ENCODE measurements at regions not wholly inside any gene's neighbourhood (a gene's known extent, or its start where the extent isn't known, plus 50 kb on each side); places are given as distances from the start of the nearest gene placed in this dataset.
A peak's percentile ranks its signal among the peaks of the same experiment; 100 is the strongest.

GRCh38 chr20:22810626-22811569 lies 224.2 kb upstream of the SSTR4 start:
- no peak overlapping the region for H3K4me3 ChIP-seq (ENCODE audit: low read depth, low read length)
- TF ChIP-seq CTCF (conservative IDR thresholded peaks at IDR 0.05; ENCODE audit: low read depth, low read length) = no peak
- DNase-seq (ENCODE audit: low read depth) = no peak

DNA sequence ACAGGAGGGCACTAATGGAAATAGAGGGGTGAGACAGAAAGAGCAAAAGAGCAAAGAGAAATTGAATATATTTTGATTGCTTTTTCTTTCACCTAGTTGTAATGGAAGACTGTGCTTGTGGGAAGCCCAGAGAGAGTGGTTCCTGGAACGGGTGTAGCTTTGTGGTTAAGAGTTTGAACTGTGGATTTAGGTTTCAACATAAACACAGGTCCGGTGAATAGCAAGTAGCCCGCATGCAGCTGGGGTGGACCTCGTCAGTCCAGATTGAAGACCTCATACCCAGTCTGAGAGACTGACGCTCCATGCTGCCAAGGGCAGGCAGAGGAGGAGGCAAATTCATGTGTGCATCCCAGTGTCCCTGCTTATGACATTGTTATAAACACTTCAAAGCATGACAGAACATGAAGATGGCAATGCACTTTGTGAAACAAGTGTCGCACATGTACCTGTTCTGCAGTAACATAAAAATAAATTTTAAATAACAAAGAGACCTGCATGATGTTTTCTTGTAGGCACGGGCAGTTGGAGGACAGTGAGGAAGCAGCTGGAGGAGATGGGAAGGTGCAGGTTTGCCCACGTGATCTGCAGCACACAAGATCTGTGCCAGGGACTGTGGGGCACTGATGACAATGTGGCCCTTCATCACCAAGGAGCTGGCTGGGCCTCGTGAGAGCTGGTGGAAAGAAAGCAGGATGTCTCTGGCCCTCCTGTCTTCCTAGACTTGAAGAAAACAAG lies 220.5 kb upstream of the SSTR4 start:
- H3K4me3 ChIP-seq (ENCODE audit: low read depth, low read length) = no peak overlapping the region
- no peak for TF ChIP-seq CTCF (conservative IDR thresholded peaks at IDR 0.05; ENCODE audit: low read depth, low read length)
- no peak for DNase-seq (ENCODE audit: low read depth)

GRCh38 chr20:22815206-22815551 lies 219.9 kb upstream of the SSTR4 start:
- TF ChIP-seq CTCF (conservative IDR thresholded peaks at IDR 0.05; ENCODE audit: low read depth, low read length) = no peak
- DNase-seq (ENCODE audit: low read depth) = no peak
- H3K4me3 ChIP-seq (ENCODE audit: low read depth, low read length) = no peak overlapping the region

DNA sequence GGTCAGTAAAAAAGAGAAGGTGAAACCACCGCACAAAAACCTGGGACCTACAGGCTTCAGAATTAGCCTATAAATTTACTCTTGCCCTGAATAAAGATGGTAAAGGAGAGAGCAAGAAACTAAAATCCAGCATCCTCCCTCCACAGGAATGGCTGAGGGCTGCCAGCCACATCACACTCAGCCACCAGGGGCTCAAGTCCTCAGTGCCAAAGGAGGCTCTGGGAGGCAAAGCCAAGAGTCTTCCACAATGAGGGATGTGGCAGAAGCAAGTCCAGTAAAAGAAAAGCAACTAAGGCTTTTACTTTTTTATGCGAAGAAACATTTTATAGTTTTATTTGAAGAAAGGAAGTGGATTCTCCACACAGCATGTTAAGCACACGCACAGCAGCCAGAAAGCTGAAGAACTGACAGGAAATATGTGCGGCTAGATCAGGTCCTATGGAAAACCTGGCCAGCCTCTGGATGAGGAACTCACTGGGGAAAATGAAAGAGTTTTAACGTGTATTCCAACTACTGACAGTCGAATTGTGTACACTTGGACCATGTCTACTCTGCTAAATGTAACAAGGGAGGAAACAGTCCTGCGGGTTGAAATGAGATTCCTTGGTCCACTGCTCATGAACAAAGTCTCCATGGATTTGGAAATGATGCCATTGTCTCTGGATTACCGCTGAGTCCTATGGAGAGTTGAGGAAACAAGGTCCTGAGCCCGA lies 219.4 kb upstream of the SSTR4 start:
- peak; percentile 15 for TF ChIP-seq CTCF (conservative IDR thresholded peaks at IDR 0.05; ENCODE audit: low read depth, low read length)
- H3K4me3 ChIP-seq (ENCODE audit: low read depth, low read length) = no peak overlapping the region
- no peak for DNase-seq (ENCODE audit: low read depth)

DNA sequence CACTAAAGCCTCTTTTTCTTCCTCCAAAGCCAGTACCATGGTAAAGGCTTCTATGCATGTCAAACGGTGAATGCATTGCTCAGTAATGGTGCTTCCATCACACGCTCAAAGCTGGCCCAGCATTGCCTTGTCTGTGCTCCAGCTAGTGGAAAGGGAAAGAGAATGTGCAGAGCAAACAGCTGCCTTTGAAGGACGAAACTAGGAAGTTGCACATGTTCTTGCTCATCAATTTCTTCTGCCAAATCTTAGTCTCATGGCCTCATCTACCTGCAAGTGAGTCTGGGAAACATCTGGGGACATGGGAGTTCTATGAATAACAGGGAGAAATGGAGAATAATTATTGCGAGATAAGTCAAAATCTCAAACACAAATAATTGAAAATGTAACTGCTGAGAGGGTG lies 216.5 kb upstream of the SSTR4 start:
- H3K4me3 ChIP-seq (ENCODE audit: low read depth, low read length) = no peak overlapping the region
- TF ChIP-seq CTCF (conservative IDR thresholded peaks at IDR 0.05; ENCODE audit: low read depth, low read length) = no peak
- no peak for DNase-seq (ENCODE audit: low read depth)

DNA sequence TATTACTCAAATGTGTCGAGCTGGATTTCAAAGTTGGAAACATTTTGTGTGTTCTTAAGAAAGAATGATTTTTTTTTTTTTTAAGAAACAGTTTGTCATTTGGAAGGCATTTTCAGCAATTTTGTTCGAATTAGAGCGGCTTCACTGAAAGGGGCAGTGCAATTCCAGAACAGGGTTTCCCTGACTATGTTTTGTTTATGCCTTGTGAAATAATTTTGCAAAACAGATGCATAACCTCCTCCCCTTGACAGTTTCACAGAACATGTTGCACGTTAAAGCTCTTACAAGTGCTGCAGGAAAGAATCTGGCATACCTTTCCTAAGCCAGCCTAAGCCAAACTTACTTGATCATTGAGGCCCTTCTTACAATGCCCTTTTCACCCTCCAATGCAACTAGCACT lies 216.0 kb upstream of the SSTR4 start:
- H3K4me3 ChIP-seq (ENCODE audit: low read depth, low read length) = no peak overlapping the region
- DNase-seq (ENCODE audit: low read depth) = no peak
- TF ChIP-seq CTCF (conservative IDR thresholded peaks at IDR 0.05; ENCODE audit: low read depth, low read length) = no peak

Measured in epithelial cell of proximal tubule (primary cell).